ENCODE measurements at regions not wholly inside any gene's neighbourhood (a gene's known extent, or its start where the extent isn't known, plus 50 kb on each side); places are given as distances from the start of the nearest gene placed in this dataset.
"Not testable (repeated sequence)": the region's sequence is repeated elsewhere in the genome, so short reads cannot be mapped to it uniquely, and the experiment has no call there.

DNA sequence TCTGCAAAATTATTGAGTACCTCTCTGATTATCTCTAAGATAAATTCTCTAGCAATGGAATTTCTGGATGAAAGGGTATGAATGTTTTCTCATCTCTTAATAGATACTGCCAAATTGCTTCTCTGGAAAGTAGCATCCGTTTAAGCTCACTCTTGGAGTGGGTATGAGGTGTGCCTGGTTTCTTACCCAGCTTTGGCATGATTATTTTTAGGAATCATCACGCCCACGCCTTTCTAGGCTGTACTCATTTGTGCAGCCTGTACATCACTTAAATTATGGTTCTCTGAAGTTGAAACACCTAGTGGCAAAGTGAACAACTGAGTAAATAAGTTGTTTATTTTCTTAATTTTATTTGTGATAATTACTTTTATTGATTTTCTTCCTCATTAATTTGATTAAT is 156.5 kb upstream of the IL12B start:
- Histone ChIP-seq H3K27me3 (ENCODE audit: control insufficient read depth, insufficient read depth, low read length) (no peaks in the 10 kb centered on the region), H3K4me3 (ENCODE audit: insufficient read depth, low read depth, low read length) (no peak overlapping the region), H3K36me3 (replicated peaks; ENCODE audit: control insufficient read depth, insufficient read depth, low read length) (no peaks in the 10 kb centered on the region)
- no peak for DNase-seq

DNA sequence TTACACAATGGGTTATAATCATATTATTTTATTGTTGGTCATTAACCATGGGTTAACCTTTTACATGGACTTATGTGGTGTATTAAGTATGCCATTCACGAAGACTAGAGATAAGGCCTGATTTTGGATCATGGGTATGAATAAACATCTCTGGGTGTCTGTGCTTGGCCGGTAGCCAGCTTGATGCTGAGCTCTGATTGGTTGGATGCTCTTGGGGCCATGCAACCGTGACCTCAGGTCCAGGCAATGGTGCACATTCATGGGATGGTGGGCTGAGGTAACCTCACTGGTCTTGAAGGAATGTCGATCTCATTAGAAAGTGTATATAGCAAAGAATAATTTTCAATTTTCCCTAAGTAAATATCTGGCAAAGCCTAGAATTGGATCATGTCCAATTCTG is 158.2 kb upstream of the IL12B start:
- Histone ChIP-seq H3K27me3 (ENCODE audit: control insufficient read depth, insufficient read depth, low read length) (no peaks in the 10 kb centered on the region), H3K36me3 (replicated peaks; ENCODE audit: control insufficient read depth, insufficient read depth, low read length) (no peaks in the 10 kb centered on the region), H3K4me3 (ENCODE audit: insufficient read depth, low read depth, low read length) (no peak overlapping the region)
- DNase-seq, result no peak

DNA sequence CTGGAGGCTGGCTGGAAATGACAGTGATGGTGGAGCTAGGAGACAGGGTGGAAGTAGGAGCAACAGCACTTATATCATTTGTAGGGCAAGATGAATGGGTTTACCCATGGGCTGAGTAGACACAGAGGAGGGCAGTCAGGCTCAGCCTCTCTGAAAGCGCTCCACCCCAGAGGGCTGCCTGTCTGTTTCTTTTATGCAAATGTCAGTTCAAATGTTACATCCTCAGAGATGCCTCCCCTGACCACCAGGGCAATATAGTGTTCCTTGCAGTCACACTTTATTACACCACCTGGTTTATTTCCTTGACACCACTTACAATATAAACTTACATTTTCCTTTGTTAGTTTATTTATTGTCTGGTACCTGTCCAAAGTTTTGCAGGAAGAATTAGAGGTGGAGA is 159.5 kb upstream of the IL12B start:
- no peaks in the 10 kb centered on the region for H3K36me3 ChIP-seq (replicated peaks; ENCODE audit: control insufficient read depth, insufficient read depth, low read length)
- no peak overlapping the region for H3K4me3 ChIP-seq (ENCODE audit: insufficient read depth, low read depth, low read length)
- H3K27me3 ChIP-seq (ENCODE audit: control insufficient read depth, insufficient read depth, low read length), result no peaks in the 10 kb centered on the region
- DNase-seq, result no peak

DNA sequence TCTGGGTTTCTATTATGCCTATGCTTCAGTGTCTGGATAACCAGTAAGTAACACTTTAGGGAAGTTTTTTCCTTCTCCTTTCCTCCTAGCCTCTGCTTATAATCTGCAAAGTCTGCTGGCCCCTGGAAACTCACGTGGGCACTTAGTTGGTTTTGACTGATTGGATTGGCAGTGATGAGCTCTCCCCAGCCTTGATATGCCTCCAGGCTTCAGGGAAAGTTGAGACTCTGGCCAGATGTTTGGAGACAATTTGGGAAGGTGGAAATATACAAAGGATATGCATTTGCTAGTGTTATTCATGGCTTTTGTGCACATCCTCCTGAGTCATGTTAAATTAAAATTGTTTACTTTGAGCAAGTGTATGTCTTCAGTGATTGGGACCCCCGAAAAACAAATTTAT is 160.2 kb upstream of the IL12B start:
- Histone ChIP-seq H3K4me3 (ENCODE audit: insufficient read depth, low read depth, low read length) (no peak overlapping the region), H3K36me3 (replicated peaks; ENCODE audit: control insufficient read depth, insufficient read depth, low read length) (no peaks in the 10 kb centered on the region), H3K27me3 (ENCODE audit: control insufficient read depth, insufficient read depth, low read length) (no peaks in the 10 kb centered on the region)
- DNase-seq, result no peak

DNA sequence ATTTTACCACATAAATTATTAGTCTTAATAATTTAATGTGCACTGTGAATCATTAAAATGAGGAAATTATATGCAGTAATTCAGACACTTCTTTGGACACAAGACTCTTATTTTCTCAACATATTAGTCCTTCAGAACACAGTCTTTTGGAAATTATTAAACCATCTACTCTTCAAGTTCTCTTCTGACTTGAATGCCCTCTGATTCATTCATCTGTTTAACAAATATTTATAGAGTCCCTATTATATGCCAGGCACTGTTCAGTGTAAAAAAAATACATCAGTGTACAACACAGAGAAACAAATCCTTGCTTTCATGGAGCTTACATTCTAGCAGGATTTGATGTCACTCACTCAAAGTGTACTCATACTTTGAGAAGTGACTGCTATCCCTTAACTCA is 163.4 kb upstream of the IL12B start:
- H3K36me3 ChIP-seq (replicated peaks; ENCODE audit: control insufficient read depth, insufficient read depth, low read length), result no peaks in the 10 kb centered on the region
- no peak for DNase-seq

DNA sequence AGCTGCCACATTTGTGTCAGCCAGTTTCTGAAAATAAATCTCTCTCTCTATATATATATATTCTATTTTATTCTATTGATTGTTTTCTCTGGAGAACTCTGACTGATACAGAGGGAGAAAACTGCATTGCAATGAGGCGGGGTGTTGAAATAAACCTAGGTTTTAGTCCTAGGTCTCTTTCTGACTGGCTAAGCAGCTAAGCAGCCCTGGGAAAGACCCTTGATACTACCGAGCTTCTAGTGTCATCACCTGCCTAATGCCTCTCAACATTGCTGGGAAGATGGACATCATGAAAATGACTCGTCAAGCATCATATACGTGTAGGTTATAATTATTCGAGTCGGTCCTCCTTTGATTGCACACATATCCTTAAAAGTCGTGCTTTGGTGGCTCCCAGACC is 166.5 kb upstream of the IL12B start:
- DNase-seq, result no peak
- Histone ChIP-seq H3K27me3 (ENCODE audit: control insufficient read depth, insufficient read depth, low read length) (no peaks in the 10 kb centered on the region), H3K36me3 (replicated peaks; ENCODE audit: control insufficient read depth, insufficient read depth, low read length) (no peaks in the 10 kb centered on the region), H3K4me3 (ENCODE audit: insufficient read depth, low read depth, low read length) (no peak overlapping the region)

More for the DNA sequence above, 163.4 kb upstream of the IL12B start:
- H3K4me3 ChIP-seq (ENCODE audit: insufficient read depth, low read depth, low read length), result no peak overlapping the region
- H3K27me3 ChIP-seq (ENCODE audit: control insufficient read depth, insufficient read depth, low read length), result no peaks in the 10 kb centered on the region

DNA sequence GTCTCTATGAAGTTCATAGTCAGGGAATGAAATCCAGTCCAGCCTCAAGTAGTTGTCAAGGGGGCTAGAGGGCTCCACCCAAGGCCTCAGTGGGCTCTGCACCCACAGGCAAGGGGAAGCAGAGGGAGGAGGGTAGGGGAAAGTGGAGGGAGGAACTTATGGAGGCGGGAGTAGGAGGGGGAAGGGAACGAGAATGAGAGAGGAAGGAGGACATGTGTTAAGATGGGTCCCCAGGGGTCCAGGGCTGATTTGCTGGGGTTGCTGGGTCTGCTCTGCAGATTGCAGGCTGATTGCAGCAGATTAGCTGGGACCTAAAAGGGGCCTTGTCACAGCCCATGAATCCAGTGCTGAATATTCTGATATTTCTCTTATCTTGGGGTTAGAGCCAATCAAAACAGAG is 166.9 kb upstream of the IL12B start:
- no peaks in the 10 kb centered on the region for H3K27me3 ChIP-seq (ENCODE audit: control insufficient read depth, insufficient read depth, low read length)
- no peak for DNase-seq
- H3K4me3 ChIP-seq (ENCODE audit: insufficient read depth, low read depth, low read length), result no peak overlapping the region
- H3K36me3 ChIP-seq (replicated peaks; ENCODE audit: control insufficient read depth, insufficient read depth, low read length), result no peaks in the 10 kb centered on the region

DNA sequence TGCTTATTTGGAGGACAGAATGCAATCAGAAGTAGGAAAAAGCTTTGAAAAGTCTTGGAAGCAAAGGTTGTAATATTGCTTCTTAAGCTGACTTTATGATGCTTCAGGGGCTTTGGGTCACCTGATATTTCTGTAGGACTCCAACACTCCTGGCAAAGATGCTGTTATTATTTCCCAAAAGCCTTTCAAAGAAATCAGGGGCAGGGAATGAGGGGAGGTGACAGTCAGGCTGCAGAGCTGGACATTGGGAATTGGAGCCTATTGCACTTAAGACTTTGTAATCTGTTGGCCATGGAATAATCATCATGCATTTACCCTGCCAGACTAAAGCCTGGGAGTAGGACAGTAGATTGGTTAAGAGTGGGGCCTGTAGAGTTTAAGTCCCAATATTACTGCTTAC is 168.3 kb upstream of the IL12B start:
- H3K4me3 ChIP-seq (ENCODE audit: insufficient read depth, low read depth, low read length), result no peak overlapping the region
- H3K27me3 ChIP-seq (ENCODE audit: control insufficient read depth, insufficient read depth, low read length), result no peaks in the 10 kb centered on the region
- H3K36me3 ChIP-seq (replicated peaks; ENCODE audit: control insufficient read depth, insufficient read depth, low read length), result no peaks in the 10 kb centered on the region
- DNase-seq, result no peak

DNA sequence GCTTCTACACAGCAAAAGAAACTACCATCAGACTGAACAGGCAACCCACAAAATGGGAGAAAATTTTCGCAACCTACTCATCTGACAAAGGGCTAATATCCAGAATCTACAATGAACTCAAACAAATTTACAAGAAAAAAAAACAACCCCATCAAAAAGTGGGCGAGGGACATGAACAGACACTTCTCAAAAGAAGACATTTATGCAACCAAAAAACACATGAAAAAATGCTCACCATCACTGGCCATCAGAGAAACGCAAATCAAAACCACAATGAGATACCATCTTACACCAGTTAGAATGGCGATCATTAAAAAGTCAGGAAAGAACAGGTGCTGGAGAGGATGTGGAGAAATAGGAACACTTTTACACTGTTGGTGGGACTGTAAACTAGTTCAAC is 171.8 kb upstream of the IL12B start:
- H3K27me3 ChIP-seq (ENCODE audit: control insufficient read depth, insufficient read depth, low read length); H3K36me3 ChIP-seq (replicated peaks; ENCODE audit: control insufficient read depth, insufficient read depth, low read length); DNase-seq; H3K4me3 ChIP-seq (ENCODE audit: insufficient read depth, low read depth, low read length): not testable (repeated sequence)

DNA sequence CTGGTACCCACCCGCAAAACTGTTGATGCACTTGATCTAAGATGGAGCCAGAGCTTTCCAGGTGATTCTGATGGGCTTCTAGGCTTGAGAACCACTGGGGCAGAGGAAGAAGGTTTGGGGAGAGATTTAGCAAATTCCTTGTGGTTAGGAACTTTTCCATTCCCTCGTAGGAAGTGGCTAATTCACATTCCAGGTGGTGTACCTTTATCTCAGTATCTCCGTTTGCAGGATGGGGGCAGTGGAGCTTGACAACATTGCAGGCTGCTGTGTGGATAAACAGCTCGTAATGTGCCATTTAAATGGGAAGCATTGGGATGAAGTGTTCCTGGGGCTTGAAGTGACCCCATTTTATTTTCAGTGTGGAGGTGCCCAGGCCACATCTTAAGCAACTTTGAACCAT is 172.9 kb upstream of the IL12B start:
- Histone ChIP-seq H3K4me3 (ENCODE audit: insufficient read depth, low read depth, low read length) (no peak overlapping the region), H3K36me3 (replicated peaks; ENCODE audit: control insufficient read depth, insufficient read depth, low read length) (no peaks in the 10 kb centered on the region), H3K27me3 (ENCODE audit: control insufficient read depth, insufficient read depth, low read length) (no peaks in the 10 kb centered on the region)
- DNase-seq, result no peak

DNA sequence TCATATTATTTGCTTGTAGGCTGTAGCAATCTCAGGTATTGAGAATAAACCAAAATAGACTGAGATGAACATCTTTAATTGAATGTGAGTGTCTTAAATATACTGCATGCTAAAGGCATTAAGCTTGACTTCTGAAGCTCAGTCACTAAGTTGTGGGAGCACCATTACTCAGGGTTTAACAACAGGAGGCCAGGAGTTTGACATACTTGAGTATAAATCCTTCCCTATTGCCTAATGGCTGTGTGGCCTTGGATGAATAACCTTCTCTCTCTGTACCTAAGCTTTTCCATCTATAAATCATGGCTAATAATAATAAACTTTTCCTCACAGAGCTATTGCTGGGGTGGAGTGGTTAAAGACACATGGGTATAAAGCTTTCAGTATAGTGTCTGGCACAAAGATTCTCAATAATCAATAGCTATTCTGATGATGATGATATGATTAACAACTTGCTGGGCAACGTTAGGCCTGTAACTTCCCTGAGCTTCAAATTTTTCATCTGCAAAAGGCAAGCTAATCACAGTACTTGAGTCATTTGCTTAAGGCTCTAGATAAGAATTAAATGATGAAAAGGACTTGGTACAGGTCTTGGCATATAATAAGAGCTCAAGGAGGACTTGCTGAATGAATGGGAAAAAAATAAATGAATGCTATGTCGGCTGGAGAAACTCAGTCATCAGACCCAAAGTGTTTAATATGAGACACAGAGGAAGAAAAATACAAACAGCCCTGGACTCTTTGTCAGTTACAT is 174.0 kb upstream of the IL12B start:
- Histone ChIP-seq H3K4me3 (ENCODE audit: insufficient read depth, low read depth, low read length) (no peak overlapping the region), H3K36me3 (replicated peaks; ENCODE audit: control insufficient read depth, insufficient read depth, low read length) (no peaks in the 10 kb centered on the region), H3K27me3 (ENCODE audit: control insufficient read depth, insufficient read depth, low read length) (no peaks in the 10 kb centered on the region)
- no peak for DNase-seq

DNA sequence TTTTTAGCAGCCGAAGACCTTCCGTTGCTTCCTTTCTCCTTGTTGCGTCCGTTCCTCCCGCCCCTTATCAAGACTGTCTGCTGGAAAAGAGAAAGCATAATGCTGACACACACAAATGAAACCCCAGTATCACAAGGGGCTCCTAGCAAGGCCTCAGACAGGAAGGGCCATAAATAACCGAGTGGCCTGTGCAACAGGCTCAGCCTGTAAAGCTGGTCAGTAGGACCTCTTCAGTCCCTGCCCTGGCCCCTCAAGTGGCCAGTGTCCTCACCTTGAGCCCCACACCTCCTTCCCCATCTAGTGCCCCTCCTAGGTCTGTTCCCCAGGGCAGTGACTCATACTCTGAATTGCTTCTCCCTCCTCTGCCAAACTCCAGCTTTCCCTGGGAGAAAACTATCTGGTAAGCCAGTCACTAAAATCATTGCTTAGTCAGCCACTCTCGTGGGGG is 174.6 kb upstream of the IL12B start:
- Histone ChIP-seq H3K4me3 (ENCODE audit: insufficient read depth, low read depth, low read length) (no peak overlapping the region), H3K36me3 (replicated peaks; ENCODE audit: control insufficient read depth, insufficient read depth, low read length) (no peaks in the 10 kb centered on the region)
- no peak for DNase-seq

DNA sequence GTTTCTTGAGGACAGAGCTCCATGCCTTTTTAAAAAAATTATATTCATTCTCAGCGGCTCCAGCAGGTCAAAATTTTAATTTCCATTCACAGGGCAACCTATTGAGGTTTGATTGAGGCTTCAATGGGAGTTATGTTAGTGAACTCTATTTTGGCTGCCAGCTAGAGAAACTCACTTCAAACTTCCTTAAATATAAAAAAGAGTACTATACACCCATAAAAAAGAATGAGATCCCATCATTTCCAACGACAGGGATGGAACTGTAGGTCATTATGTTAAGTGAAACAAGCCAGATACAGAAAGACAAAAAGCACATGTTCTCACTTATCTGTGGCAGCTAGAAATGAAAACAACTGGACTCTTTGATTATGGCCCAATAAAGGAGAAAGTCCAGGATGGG is 176.8 kb upstream of the IL12B start:
- Histone ChIP-seq H3K36me3 (replicated peaks; ENCODE audit: control insufficient read depth, insufficient read depth, low read length) (no peaks in the 10 kb centered on the region), H3K4me3 (ENCODE audit: insufficient read depth, low read depth, low read length) (no peak overlapping the region), H3K27me3 (ENCODE audit: control insufficient read depth, insufficient read depth, low read length) (no peaks in the 10 kb centered on the region)
- no peak for DNase-seq

More for the DNA sequence above, 174.6 kb upstream of the IL12B start:
- H3K27me3 ChIP-seq (ENCODE audit: control insufficient read depth, insufficient read depth, low read length), result no peaks in the 10 kb centered on the region

DNA sequence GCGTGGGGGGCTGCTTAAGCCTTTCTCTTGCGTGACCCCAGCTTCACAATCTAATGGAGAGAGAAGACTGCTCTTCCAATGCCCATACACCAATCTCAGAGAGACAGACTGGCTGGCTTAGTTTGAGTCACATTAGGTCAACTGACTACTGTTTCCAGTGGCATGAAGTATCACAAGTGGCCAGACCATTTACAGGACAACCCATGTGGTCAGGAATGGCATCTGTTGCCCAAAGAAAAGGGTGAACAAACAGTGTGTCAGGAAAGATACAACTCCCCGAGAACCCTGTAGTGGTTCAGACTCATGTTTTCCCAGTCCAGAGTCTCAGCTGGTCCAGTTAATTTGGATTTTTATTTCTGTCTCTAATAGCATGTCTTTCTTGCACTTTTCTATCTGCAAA is 177.4 kb upstream of the IL12B start:
- no peaks in the 10 kb centered on the region for H3K36me3 ChIP-seq (replicated peaks; ENCODE audit: control insufficient read depth, insufficient read depth, low read length)
- H3K27me3 ChIP-seq (ENCODE audit: control insufficient read depth, insufficient read depth, low read length), result no peaks in the 10 kb centered on the region
- H3K4me3 ChIP-seq (ENCODE audit: insufficient read depth, low read depth, low read length), result no peak overlapping the region
- no peak for DNase-seq

DNA sequence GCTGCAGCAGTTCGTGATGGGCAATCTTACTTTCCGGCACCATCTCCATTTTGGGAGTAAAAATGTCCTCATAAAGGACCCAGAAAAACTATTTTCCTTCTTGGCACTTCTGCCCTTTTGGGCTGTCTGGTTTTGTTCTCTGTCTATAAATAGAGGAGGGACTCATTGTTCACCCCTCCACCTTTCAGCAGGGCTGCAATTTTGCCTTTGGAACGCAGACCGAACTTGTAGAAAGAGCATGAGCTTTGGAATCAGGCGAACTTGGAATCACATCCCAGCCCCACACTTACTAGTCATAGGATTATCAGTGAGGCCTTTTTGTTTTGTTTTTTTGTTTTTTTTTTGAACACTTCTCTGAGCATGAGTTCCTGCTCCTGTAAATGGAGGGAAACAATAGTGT is 178.1 kb upstream of the IL12B start:
- H3K4me3 ChIP-seq (ENCODE audit: insufficient read depth, low read depth, low read length), result no peak overlapping the region

More for the DNA sequence above, 178.1 kb upstream of the IL12B start:
- DNase-seq, result no peak
- no peaks in the 10 kb centered on the region for H3K27me3 ChIP-seq (ENCODE audit: control insufficient read depth, insufficient read depth, low read length)
- H3K36me3 ChIP-seq (replicated peaks; ENCODE audit: control insufficient read depth, insufficient read depth, low read length), result no peaks in the 10 kb centered on the region

All from H7 (cell line).